GM21515 (cell line): ENCODE measurements at regions not wholly inside any gene's neighbourhood (a gene's known extent, or its start where the extent isn't known, plus 50 kb on each side); places are given as distances from the start of the nearest gene placed in this dataset.
"Not testable (repeated sequence)": the region's sequence is repeated elsewhere in the genome, so short reads cannot be mapped to it uniquely, and the experiment has no call there.

Experiments
- ATAC-seq: cut with Tn5 transposase; IDR thresholded peaks from one replicate; pipeline ENCODE4 v1.9.1; 2021; ENCODE audit not compliant: unreplicated experiment

GRCh38 chr6:91279740-91280493, 693.0 kb upstream of the MAP3K7 start:
- no peak for ATAC-seq

- ATAC-seq: no peak
These were observed 691.5 kb upstream of the MAP3K7 start for GRCh38 chr6:91278416-91278815.

- no peak for ATAC-seq
These were observed 689.4 kb upstream of the MAP3K7 start for GRCh38 chr6:91276315-91276714.

GRCh38 chr6:91273729-91274128, 686.9 kb upstream of the MAP3K7 start:
- no peak for ATAC-seq

- no peak for ATAC-seq
These were observed 684.9 kb upstream of the MAP3K7 start for GRCh38 chr6:91271807-91272206.

GRCh38 chr6:91268941-91269340, 682.1 kb upstream of the MAP3K7 start:
- ATAC-seq: no peak

- no peak for ATAC-seq
These were observed 680.4 kb upstream of the MAP3K7 start for GRCh38 chr6:91267246-91267645.

- ATAC-seq: no peak
These were observed 679.3 kb upstream of the MAP3K7 start for GRCh38 chr6:91266156-91266555.

- ATAC-seq: no peak
These were observed 656.6 kb upstream of the MAP3K7 start for GRCh38 chr6:91243436-91243835.

- ATAC-seq: no peak
These were observed 655.7 kb upstream of the MAP3K7 start for GRCh38 chr6:91242614-91242949.

GRCh38 chr6:91241946-91242613, 655.2 kb upstream of the MAP3K7 start:
- ATAC-seq: no peak

GRCh38 chr6:91240878-91241603, 654.2 kb upstream of the MAP3K7 start:
- ATAC-seq: no peak

- no peak for ATAC-seq
These were observed 634.3 kb upstream of the MAP3K7 start for GRCh38 chr6:91221072-91221720.

- no peak for ATAC-seq
These were observed 626.5 kb upstream of the MAP3K7 start for GRCh38 chr6:91213229-91213901.

- ATAC-seq: no peak
These were observed 611.9 kb upstream of the MAP3K7 start for GRCh38 chr6:91198588-91199255.

- no peak for ATAC-seq
These were observed 609.9 kb upstream of the MAP3K7 start for GRCh38 chr6:91196729-91197128.

GRCh38 chr6:91193446-91193845, 606.6 kb upstream of the MAP3K7 start:
- no peak for ATAC-seq

GRCh38 chr6:91190041-91190440, 603.2 kb upstream of the MAP3K7 start:
- ATAC-seq: not testable (repeated sequence)

- ATAC-seq: no peak
These were observed 598.2 kb upstream of the MAP3K7 start for GRCh38 chr6:91185072-91185471.

- no peak for ATAC-seq
These were observed 594.5 kb upstream of the MAP3K7 start for GRCh38 chr6:91181416-91181815.
